Sigmoid colon (tissue), 6 donors: ENCODE measurements at regions not wholly inside any gene's neighbourhood (a gene's known extent, or its start where the extent isn't known, plus 50 kb on each side); places are given as distances from the start of the nearest gene placed in this dataset.

Experiments used
- DNase-seq: peaks from one replicate; pipeline ENCODE4 v3.0.0-alpha.2; 2019
- H3K27ac ChIP-seq, 4 donors: fragments of 200-600 bp; sonication (generic); one replicate each; pipeline ENCODE4 v1.5.1; 2016 to 2019; ENCODE audit warnings: mild to moderate bottlenecking in 1 of 4
- H3K27me3 ChIP-seq, 3 donors: fragments of 200-600 bp; sonication (generic); one replicate each; pipeline ENCODE4 v1.5.1; 2019; ENCODE audit warnings: mild to moderate bottlenecking in 1 of 3
- H3K36me3 ChIP-seq, 4 donors: fragments of 200-600 bp; sonication (generic); one replicate each; pipeline ENCODE4 v1.5.1; 2016 to 2019
- H3K4me1 ChIP-seq, 4 donors: fragments of 200-600 bp; sonication (generic); one replicate each; pipeline ENCODE4 v1.5.1; 2017 to 2019
- H3K4me3 ChIP-seq, 4 donors: fragments of 200-600 bp; sonication (generic); one replicate each; pipeline ENCODE4 v1.5.1; 2017 to 2019; ENCODE audit warnings: mild to moderate bottlenecking in 2 of 4, moderate library complexity in 1 of 4
- H3K9me3 ChIP-seq, 4 donors: fragments of 200-600 bp in 3 of 4; sonication (generic) in 3 of 4; one replicate each; pipeline versions ENCODE4 v1.5.1 to v1.6.1; 2013 to 2019
- CTCF ChIP-seq, 4 experiments: fragments of 450-650 bp in 3 of 4; fragments of 200-600 bp in 1 of 4; IDR thresholded peaks; one replicate each; pipeline ENCODE4 v1.5.1; 2016 to 2019; ENCODE audit warnings: antibody characterized with exemption in 4 of 4, mild to moderate bottlenecking in 3 of 4, moderate library complexity in 2 of 4
- EP300 ChIP-seq, 4 donors: sonication (generic); formaldehyde crosslinking; IDR thresholded peaks; one replicate each; pipeline ENCODE4 v1.6.1; 2017; ENCODE audit warnings: antibody characterized with exemption in 4 of 4
- POLR2A ChIP-seq, 2 donors: fragments of 450-650 bp; IDR thresholded peaks; one replicate each; pipeline ENCODE4 v1.6.1; 2016; ENCODE audit warnings: antibody characterized with exemption in 2 of 2, mild to moderate bottlenecking in 2 of 2, moderate library complexity in 2 of 2
- POLR2AphosphoS5 ChIP-seq, 4 donors: sonication (generic); formaldehyde crosslinking; IDR thresholded peaks; one replicate each; pipeline ENCODE4 v1.6.1; 2017; ENCODE audit warnings: antibody characterized with exemption in 4 of 4
- WGBS, 2 donors: extraction: QIAGEN DNeasy Blood & Tissue Kit; methylation state at CpG; one replicate each; pipeline ENCODE4 v1.1.7; 2013; 5-methylcytosine and 5-hydroxymethylcytosine counted together
- intact Hi-C: fragments of 100-400 bp; cut with DNase I; formaldehyde crosslinking; loops from one replicate; pipeline ENCODE4 v1.15.1; 2023
- donor health status: healthy with polysubstance abuse.
- donor health status: healthy.

GRCh38 chr5:57055731-57056130 lies 103.8 kb upstream of the MIER3 start:
- 21 to 60% methylated on average over 1 of the region's 1 CpG for WGBS, 2 donors
- no peaks in the 10 kb centered on the region for H3K27me3 ChIP-seq
- no peak overlapping the region for H3K4me3 ChIP-seq
- H3K36me3 ChIP-seq, result no peaks in the 10 kb centered on the region
- DNase-seq, result no peak
- H3K9me3 ChIP-seq, result no peaks in the 10 kb centered on the region
- intact Hi-C loops, result no loop called here
- no peak overlapping the region for H3K27ac ChIP-seq
- no peak for TF ChIP-seq POLR2AphosphoS5 (IDR thresholded peaks at IDR 0.05)
- TF ChIP-seq EP300 (IDR thresholded peaks at IDR 0.05), result no peak
- TF ChIP-seq CTCF (IDR thresholded peaks at IDR 0.05), result no peak
- TF ChIP-seq POLR2A (IDR thresholded peaks at IDR 0.05), result no peak
- no peaks in the 10 kb centered on the region for H3K4me1 ChIP-seq

DNA sequence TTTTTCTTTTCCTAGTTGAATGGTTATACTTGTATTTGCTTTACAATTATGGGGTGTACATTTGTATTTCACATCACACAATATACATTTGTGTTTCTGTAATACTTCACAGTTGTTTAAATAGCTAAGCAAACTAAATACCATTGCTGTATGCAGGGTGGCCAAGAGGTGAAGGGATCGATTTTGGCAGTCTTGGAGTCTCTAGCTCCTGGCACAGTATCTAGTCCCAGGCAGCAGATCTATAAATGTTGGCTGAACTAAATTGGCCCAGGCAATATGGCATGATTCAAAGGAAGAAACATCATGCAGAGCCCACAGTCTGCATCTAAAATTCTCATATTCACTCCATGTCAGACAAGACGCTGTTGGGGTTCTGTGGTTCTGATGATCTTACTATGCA lies 110.1 kb upstream of the GPBP1 start:
- no peaks in the 10 kb centered on the region for H3K4me1 ChIP-seq
- no peaks in the 10 kb centered on the region for H3K36me3 ChIP-seq
- no peak overlapping the region for H3K27ac ChIP-seq
- 68 to 81% methylated on average over 2 of the region's 2 CpGs for WGBS, 2 donors
- no peak for DNase-seq
- H3K27me3 ChIP-seq, result no peaks in the 10 kb centered on the region
- TF ChIP-seq EP300 (IDR thresholded peaks at IDR 0.05), result no peak
- TF ChIP-seq CTCF (IDR thresholded peaks at IDR 0.05), result no peak
- TF ChIP-seq POLR2AphosphoS5 (IDR thresholded peaks at IDR 0.05), result no peak
- no peak for TF ChIP-seq POLR2A (IDR thresholded peaks at IDR 0.05)
- intact Hi-C loops, result no loop called here
- H3K9me3 ChIP-seq, result no peaks in the 10 kb centered on the region
- H3K4me3 ChIP-seq, result no peak overlapping the region

GRCh38 chr5:57066924-57067596 lies 106.8 kb upstream of the GPBP1 start:
- no peaks in the 10 kb centered on the region for H3K27me3 ChIP-seq
- H3K9me3 ChIP-seq, result peaks cover 0 to 8% (median 0%) of the 10 kb centered on the region in 4 donors
- H3K4me3 ChIP-seq, result no peak overlapping the region
- intact Hi-C loops, result no loop called here
- WGBS, 2 donors, result 76 to 86% methylated on average over 6 of the region's 6 CpGs
- DNase-seq, result no peak
- H3K36me3 ChIP-seq, result no peaks in the 10 kb centered on the region
- TF ChIP-seq EP300 (IDR thresholded peaks at IDR 0.05) (no peak), POLR2A (IDR thresholded peaks at IDR 0.05) (no peak), CTCF (IDR thresholded peaks at IDR 0.05) (no peak), POLR2AphosphoS5 (IDR thresholded peaks at IDR 0.05) (no peak)
- no peaks in the 10 kb centered on the region for H3K4me1 ChIP-seq
- H3K27ac ChIP-seq, result no peak overlapping the region

DNA sequence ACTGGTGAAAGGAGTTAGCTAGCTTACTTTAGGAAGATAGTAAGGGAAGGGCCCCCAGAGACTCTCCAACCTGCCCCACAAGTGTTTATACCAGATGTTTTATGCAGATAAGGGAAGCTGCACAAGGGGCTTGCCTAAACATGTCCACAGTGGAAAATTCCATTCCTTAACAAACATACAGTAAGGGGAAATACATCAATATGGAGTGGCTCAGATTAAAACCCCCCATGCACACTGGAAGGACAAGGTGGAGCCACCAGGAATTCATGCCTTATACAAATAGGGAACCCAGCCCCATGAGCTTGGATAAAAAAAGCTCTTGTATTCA lies 106.3 kb upstream of the GPBP1 start:
- H3K27ac ChIP-seq, result no peak overlapping the region
- H3K9me3 ChIP-seq, result peaks cover 0 to 8% (median 0%) of the 10 kb centered on the region in 4 donors
- DNase-seq, result no peak
- TF ChIP-seq CTCF (IDR thresholded peaks at IDR 0.05), result no peak
- no peak for TF ChIP-seq POLR2A (IDR thresholded peaks at IDR 0.05)
- TF ChIP-seq POLR2AphosphoS5 (IDR thresholded peaks at IDR 0.05), result no peak
- TF ChIP-seq EP300 (IDR thresholded peaks at IDR 0.05), result no peak
- no peaks in the 10 kb centered on the region for H3K36me3 ChIP-seq
- intact Hi-C loops, result no loop called here
- H3K4me1 ChIP-seq, result no peaks in the 10 kb centered on the region
- no peak overlapping the region for H3K4me3 ChIP-seq
- no peaks in the 10 kb centered on the region for H3K27me3 ChIP-seq
